Psoas muscle (tissue), 7 donors: ENCODE measurements at regions not wholly inside any gene's neighbourhood (a gene's known extent, or its start where the extent isn't known, plus 50 kb on each side); places are given as distances from the start of the nearest gene placed in this dataset.

ENCODE experiments used
- ATAC-seq, 4 donors: fragments of 200-7000 bp; cut with Tn5 transposase; one replicate each; pipeline ENCODE4 v1.9.1; 2020; ENCODE audit warnings: moderate library complexity in 3 of 4, mild to moderate bottlenecking in 2 of 4
- DNase-seq, 2 donors: peaks; one replicate each; pipeline ENCODE4 v3.0.0-alpha.2; 2020
- H3K27ac ChIP-seq: fragments of 200-600 bp; one replicate; pipeline ENCODE4 v1.8.0; 2022
- H3K27me3 ChIP-seq, 3 donors: fragments of 200-600 bp in 1 of 3; one replicate each; pipeline versions ENCODE4 v1.6.1 to v1.8.0; 2013 to 2022; ENCODE audit warnings: low read length in 2 of 3, mild to moderate bottlenecking in 2 of 3, moderate library complexity in 1 of 3; ENCODE audit not compliant: insufficient read depth in 3 of 3
- H3K36me3 ChIP-seq, 2 donors: fragments of 200-600 bp in 1 of 2; one replicate each; pipeline versions ENCODE4 v1.6.1 to v1.8.0; 2013 to 2022; ENCODE audit warnings: low read depth in 1 of 2, mild to moderate bottlenecking in 1 of 2, moderate library complexity in 1 of 2; ENCODE audit not compliant: insufficient read depth in 1 of 2
- H3K4me1 ChIP-seq: fragments of 200-600 bp; one replicate; pipeline ENCODE4 v1.8.0; 2022
- H3K4me3 ChIP-seq: fragments of 200-600 bp; one replicate; pipeline ENCODE4 v1.8.0; 2022; ENCODE audit warnings: mild to moderate bottlenecking
- H3K9me3 ChIP-seq: fragments of 200-600 bp; one replicate; pipeline ENCODE4 v1.8.0; 2022
- WGBS, 3 donors: extraction: QIAGEN DNeasy Blood & Tissue Kit; methylation state at CpG; one replicate each; pipeline versions ENCODE4 v1.1.6 to v1.1.7; 2013; 5-methylcytosine and 5-hydroxymethylcytosine counted together
- intact Hi-C, 2 donors: fragments of 100-400 bp; cut with DNase I; formaldehyde crosslinking; loops; one replicate each; pipeline versions ENCODE4 v1.11.0 to v1.14.2; 2022
- TF ChIP-seq, protein P1 (sequence below): fragments of 200-600 bp; IDR thresholded peaks from one replicate; pipeline ENCODE4 v1.8.0; 2022; ENCODE audit warnings: antibody characterized with exemption
- donor health status: healthy with polysubstance abuse.
- donor health status: DM: no; HTN: no; CAD: no; lungs with moderate emphysema.
- donor health status: Bipolar disorder and iron deficiency.
- donor health status: healthy.
- donor health status: DM: yes; HTN: yes; CAD: no.
- donor health status: DM: no; HTN: no; CAD: no.
- donor health status: DM: yes; HTN: yes; CAD: no.

DNA sequence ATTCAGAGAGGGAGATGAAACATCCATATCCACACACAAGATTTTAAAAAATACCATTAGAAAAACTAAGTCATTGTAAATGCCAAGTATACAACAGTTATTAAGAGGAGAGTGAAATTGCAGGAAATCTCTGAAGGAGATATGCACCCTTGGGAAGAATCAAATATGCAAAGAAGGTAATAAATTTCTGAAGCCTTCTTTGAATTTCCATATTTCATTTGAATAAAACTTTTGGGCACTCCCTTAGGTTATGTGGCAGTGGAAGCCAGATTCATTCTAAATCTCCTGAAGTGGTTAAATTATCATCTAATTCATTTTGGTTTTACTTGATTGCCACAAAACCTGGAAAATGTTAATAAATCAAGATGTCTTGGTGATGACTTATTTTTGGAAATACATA, 138.9 kb upstream of the CLEC14A start:
- Histone ChIP-seq H3K9me3 (no peaks in the 10 kb centered on the region), H3K27ac (no peak overlapping the region), H3K4me3 (no peak overlapping the region), H3K4me1 (no peaks in the 10 kb centered on the region), H3K36me3 (no peaks in the 10 kb centered on the region), H3K27me3 (no peaks in the 10 kb centered on the region)
- intact Hi-C loops: no loop called here
- DNase-seq (no peak), ATAC-seq (no peak)
- TF ChIP-seq, protein P1, sequence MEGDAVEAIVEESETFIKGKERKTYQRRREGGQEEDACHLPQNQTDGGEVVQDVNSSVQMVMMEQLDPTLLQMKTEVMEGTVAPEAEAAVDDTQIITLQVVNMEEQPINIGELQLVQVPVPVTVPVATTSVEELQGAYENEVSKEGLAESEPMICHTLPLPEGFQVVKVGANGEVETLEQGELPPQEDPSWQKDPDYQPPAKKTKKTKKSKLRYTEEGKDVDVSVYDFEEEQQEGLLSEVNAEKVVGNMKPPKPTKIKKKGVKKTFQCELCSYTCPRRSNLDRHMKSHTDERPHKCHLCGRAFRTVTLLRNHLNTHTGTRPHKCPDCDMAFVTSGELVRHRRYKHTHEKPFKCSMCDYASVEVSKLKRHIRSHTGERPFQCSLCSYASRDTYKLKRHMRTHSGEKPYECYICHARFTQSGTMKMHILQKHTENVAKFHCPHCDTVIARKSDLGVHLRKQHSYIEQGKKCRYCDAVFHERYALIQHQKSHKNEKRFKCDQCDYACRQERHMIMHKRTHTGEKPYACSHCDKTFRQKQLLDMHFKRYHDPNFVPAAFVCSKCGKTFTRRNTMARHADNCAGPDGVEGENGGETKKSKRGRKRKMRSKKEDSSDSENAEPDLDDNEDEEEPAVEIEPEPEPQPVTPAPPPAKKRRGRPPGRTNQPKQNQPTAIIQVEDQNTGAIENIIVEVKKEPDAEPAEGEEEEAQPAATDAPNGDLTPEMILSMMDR: no peak

DNA sequence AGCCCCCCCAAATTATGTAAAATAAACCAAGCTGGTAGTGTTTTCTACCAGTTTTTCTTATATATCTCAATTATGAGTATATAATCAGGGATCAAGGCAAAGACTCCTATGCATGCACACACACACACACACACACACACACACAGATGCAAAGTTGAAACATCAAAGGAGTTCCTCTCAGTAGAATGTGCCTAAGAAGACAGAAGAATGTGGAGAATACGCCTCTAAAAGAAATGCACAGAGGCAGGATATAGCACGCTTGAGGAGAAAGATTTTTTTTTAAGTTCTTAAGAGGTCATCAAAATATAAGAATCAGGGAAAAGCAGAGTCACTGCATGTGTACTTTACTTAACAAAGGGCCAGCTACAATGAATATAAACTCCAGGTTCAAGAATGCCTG, 138.2 kb upstream of the CLEC14A start:
- 82 to 93% (median 87%) methylated on average over 2 of the region's 2 CpGs for WGBS, 3 donors
- H3K27ac ChIP-seq: no peak overlapping the region
- H3K27me3 ChIP-seq: no peaks in the 10 kb centered on the region
- intact Hi-C loops: no loop called here
- no peaks in the 10 kb centered on the region for H3K9me3 ChIP-seq
- H3K4me3 ChIP-seq: no peak overlapping the region
- no peaks in the 10 kb centered on the region for H3K4me1 ChIP-seq
- DNase-seq: no peak
- TF ChIP-seq, protein P1: no peak
- ATAC-seq: no peak
- H3K36me3 ChIP-seq: no peaks in the 10 kb centered on the region

DNA sequence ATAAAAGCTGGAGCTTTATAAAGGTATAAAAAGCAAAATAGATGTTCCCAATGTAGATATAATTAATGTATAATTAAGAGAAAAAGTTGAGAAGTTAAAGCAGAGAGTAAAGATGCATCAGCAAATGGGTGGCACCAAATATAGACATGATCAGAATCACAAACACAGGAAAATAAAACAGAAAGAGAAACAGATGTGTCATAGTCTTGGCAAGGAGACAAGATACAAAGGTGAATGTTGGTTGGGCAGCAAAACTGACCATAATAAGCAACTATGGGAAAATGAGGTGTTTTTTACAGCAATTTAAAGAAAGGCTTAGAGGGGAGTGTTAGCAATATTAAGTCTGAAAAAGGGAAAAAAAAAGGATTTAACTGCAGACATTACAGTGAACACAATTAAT, 135.4 kb upstream of the CLEC14A start:
- Histone ChIP-seq H3K9me3 (no peaks in the 10 kb centered on the region), H3K36me3 (no peaks in the 10 kb centered on the region), H3K4me1 (no peaks in the 10 kb centered on the region), H3K27ac (no peak overlapping the region), H3K4me3 (no peak overlapping the region), H3K27me3 (no peaks in the 10 kb centered on the region)
- intact Hi-C loops: no loop called here
- DNase-seq (no peak), ATAC-seq (no peak)
- TF ChIP-seq, protein P1: no peak

DNA sequence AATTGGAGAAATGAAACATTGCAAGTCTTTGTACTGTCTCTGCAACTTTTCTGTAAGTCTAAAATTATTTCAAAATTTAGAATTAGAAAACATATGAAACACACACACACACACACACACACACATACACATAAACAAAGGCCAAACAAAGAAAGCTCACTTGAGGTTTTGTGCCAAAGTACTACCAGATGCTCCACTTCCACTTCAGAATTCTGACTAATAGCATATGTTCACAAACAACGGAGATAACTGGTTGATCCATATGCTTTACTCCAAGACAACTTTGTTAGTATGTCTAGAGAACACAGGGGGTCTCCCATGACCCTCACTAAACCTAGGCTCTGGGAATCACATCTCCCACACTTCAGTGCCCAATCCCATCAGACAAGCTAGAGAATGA, 133.8 kb upstream of the CLEC14A start:
- no peak for ATAC-seq
- Histone ChIP-seq H3K36me3 (no peaks in the 10 kb centered on the region), H3K27me3 (no peaks in the 10 kb centered on the region), H3K4me1 (no peaks in the 10 kb centered on the region), H3K27ac (no peak overlapping the region), H3K4me3 (no peak overlapping the region), H3K9me3 (no peaks in the 10 kb centered on the region)
- no peak for DNase-seq
- TF ChIP-seq, protein P1: no peak
- intact Hi-C loops: no loop called here
- WGBS, 3 donors: 54 to 67% (median 65%) methylated on average over 1 of the region's 1 CpG

DNA sequence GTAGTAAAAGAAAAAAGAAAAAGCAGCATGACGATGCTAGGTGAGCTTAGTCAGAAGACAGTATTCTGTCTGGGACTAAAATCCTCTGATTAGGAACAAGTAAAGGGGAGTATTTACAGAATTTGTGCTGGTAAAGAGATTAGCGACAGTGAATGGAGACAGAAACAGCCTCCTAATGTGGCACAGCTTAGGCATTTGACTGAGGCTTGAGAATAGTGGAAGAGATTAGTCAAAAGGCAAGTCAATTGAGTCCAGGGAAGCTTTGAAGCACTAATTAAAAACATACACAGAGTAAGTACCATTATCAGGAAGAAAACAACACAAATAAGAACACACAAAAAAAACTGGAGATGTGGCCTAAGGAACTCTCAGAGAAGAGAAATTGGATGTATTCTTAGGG, 131.9 kb upstream of the CLEC14A start:
- H3K36me3 ChIP-seq: no peaks in the 10 kb centered on the region
- H3K4me1 ChIP-seq: no peaks in the 10 kb centered on the region
- H3K27ac ChIP-seq: no peak overlapping the region
- intact Hi-C loops: no loop called here
- WGBS, 3 donors: 47 to 75% (median 51%) methylated on average over 2 of the region's 2 CpGs
- DNase-seq (no peak), ATAC-seq (no peak)
- no peaks in the 10 kb centered on the region for H3K9me3 ChIP-seq
- H3K4me3 ChIP-seq: no peak overlapping the region
- no peaks in the 10 kb centered on the region for H3K27me3 ChIP-seq
- TF ChIP-seq, protein P1: no peak
